HEK293 (cell line): ENCODE measurements at regions not wholly inside any gene's neighbourhood (a gene's known extent, or its start where the extent isn't known, plus 50 kb on each side); places are given as distances from the start of the nearest gene placed in this dataset.

Experiments used
- CTCF ChIA-PET: fragments of 350-600 bp; formaldehyde crosslinking; extraction: SDS; loops from one replicate; lab custom pipeline; 2021; ENCODE audit warnings: antibody characterized with exemption; lab: Yijun Ruan, JAX
- POLR2A ChIA-PET: fragments of 300-600 bp; formaldehyde crosslinking; extraction: SDS; loops from one replicate; lab custom pipeline; 2020; ENCODE audit warnings: antibody characterized with exemption, inconsistent platforms; lab: Yijun Ruan, JAX
- H3K27ac ChIP-seq: fragments of 200-500 bp; sonication (Bioruptor generic); 2 replicates; pipeline ENCODE4 v1.5.1; 2014; ENCODE audit warnings: low read depth, low read length, control low read depth, inconsistent platforms; ENCODE audit errors: extremely low read depth
- H3K36me3 ChIP-seq, 2 experiments: fragments of 200-500 bp in 1 of 2; sonication (Bioruptor generic) in 1 of 2; 1 replicate in 1 of 2; 2 replicates in 1 of 2; pipeline ENCODE4 v1.5.1; 2014 to 2017; ENCODE audit warnings: inconsistent platforms in 2 of 2, low read length in 2 of 2; ENCODE audit not compliant: control insufficient read depth in 2 of 2, insufficient read depth in 1 of 2
- H3K4me1 ChIP-seq: fragments of 200-500 bp; sonication (Bioruptor generic); 2 replicates; pipeline ENCODE4 v1.5.1; 2014; ENCODE audit warnings: mild to moderate bottlenecking, low read length, inconsistent platforms; ENCODE audit not compliant: control insufficient read depth, insufficient read depth
- H3K4me3 ChIP-seq: 2 replicates; pipeline ENCODE4 v1.5.1; 2011; ENCODE audit warnings: low read depth, mild to moderate bottlenecking, control low read depth, low read length, moderate library complexity
- H3K9me3 ChIP-seq: fragments of 200-500 bp; sonication (Bioruptor generic); 2 replicates; pipeline ENCODE4 v1.5.1; 2014; ENCODE audit warnings: low read depth, low read length, inconsistent platforms; ENCODE audit not compliant: control insufficient read depth, insufficient read depth
- ATF2 ChIP-seq: fragments of 450-650 bp; formaldehyde crosslinking; IDR thresholded peaks from 2 replicates; pipeline ENCODE4 v1.5.1; 2016; ENCODE audit warnings: missing biosample characterization, missing genetic modification characterization, low read depth
- WT1 ChIP-seq: fragments of 450-650 bp; formaldehyde crosslinking; IDR thresholded peaks from 2 replicates; pipeline ENCODE4 v1.5.1; 2016; ENCODE audit warnings: missing biosample characterization, missing genetic modification characterization
- ZBTB21 ChIP-seq: fragments of 450-650 bp; formaldehyde crosslinking; IDR thresholded peaks from 2 replicates; pipeline ENCODE4 v1.5.1; 2017; ENCODE audit warnings: missing biosample characterization, missing genetic modification characterization
- ZBTB26 ChIP-seq: fragments of 450-650 bp; formaldehyde crosslinking; optimal IDR thresholded peaks from 2 replicates; pipeline ENCODE3; 2016; ENCODE audit warnings: missing biosample characterization, mild to moderate bottlenecking, missing genetic modification characterization
- ZBTB6 ChIP-seq: fragments of 450-650 bp; formaldehyde crosslinking; IDR thresholded peaks from 2 replicates; pipeline ENCODE4 v1.5.1; 2017; ENCODE audit warnings: missing biosample characterization, missing genetic modification characterization
- ZNF112 ChIP-seq: fragments of 450-650 bp; formaldehyde crosslinking; IDR thresholded peaks from 2 replicates; pipeline ENCODE4 v1.5.0; 2017; ENCODE audit warnings: missing biosample characterization, missing genetic modification characterization
- ZNF138 ChIP-seq: fragments of 450-650 bp; formaldehyde crosslinking; IDR thresholded peaks from 2 replicates; pipeline ENCODE4 v1.5.1; 2016; ENCODE audit warnings: missing biosample characterization, missing genetic modification characterization, borderline replicate concordance
- ZNF184 ChIP-seq: fragments of 450-650 bp; IDR thresholded peaks from 2 replicates; pipeline ENCODE4 v1.5.1; 2018; ENCODE audit warnings: missing biosample characterization, mild to moderate bottlenecking, missing genetic modification characterization
- ZNF239 ChIP-seq: fragments of 450-650 bp; formaldehyde crosslinking; IDR thresholded peaks from 2 replicates; pipeline ENCODE4 v1.5.1; 2016; ENCODE audit warnings: missing biosample characterization, missing genetic modification characterization
- ZNF274 ChIP-seq, 2 experiments: fragments of 200-500 bp in 1 of 2; fragments of 450-650 bp in 1 of 2; sonication (Bioruptor generic) in 1 of 2; formaldehyde crosslinking in 1 of 2; IDR thresholded peaks; 2 replicates each; pipeline versions ENCODE4 v1.5.1 to v1.6.1; 2014 to 2016; ENCODE audit warnings: borderline replicate concordance in 1 of 2, inconsistent platforms in 1 of 2, low read length in 1 of 2, missing biosample characterization in 1 of 2, missing genetic modification characterization in 1 of 2
- ZNF561 ChIP-seq: fragments of 450-650 bp; IDR thresholded peaks from 2 replicates; pipeline ENCODE4 v1.5.1; 2018; ENCODE audit warnings: missing biosample characterization, missing genetic modification characterization, borderline replicate concordance
- ZNF792 ChIP-seq: fragments of 450-650 bp; formaldehyde crosslinking; IDR thresholded peaks from 2 replicates; pipeline ENCODE4 v1.5.1; 2016; ENCODE audit warnings: missing biosample characterization, missing genetic modification characterization
- TF ChIP-seq, protein P1 (sequence below): fragments of 450-650 bp; formaldehyde crosslinking; IDR thresholded peaks from 2 replicates; pipeline ENCODE4 v1.5.1; 2016; ENCODE audit warnings: missing biosample characterization, missing genetic modification characterization
- TF ChIP-seq, protein P2 (sequence below): fragments of 450-650 bp; formaldehyde crosslinking; IDR thresholded peaks from 2 replicates; pipeline ENCODE4 v1.5.1; 2016; ENCODE audit warnings: missing biosample characterization, missing genetic modification characterization
- TF ChIP-seq, protein P3 (sequence below): fragments of 450-650 bp; formaldehyde crosslinking; IDR thresholded peaks from 2 replicates; pipeline ENCODE4 v1.5.1; 2017; ENCODE audit warnings: missing biosample characterization, missing genetic modification characterization
- TF ChIP-seq, protein P4 (sequence below): fragments of 450-650 bp; formaldehyde crosslinking; IDR thresholded peaks from 2 replicates; pipeline ENCODE4 v1.5.1; 2016; ENCODE audit warnings: missing biosample characterization, missing genetic modification characterization

DNA sequence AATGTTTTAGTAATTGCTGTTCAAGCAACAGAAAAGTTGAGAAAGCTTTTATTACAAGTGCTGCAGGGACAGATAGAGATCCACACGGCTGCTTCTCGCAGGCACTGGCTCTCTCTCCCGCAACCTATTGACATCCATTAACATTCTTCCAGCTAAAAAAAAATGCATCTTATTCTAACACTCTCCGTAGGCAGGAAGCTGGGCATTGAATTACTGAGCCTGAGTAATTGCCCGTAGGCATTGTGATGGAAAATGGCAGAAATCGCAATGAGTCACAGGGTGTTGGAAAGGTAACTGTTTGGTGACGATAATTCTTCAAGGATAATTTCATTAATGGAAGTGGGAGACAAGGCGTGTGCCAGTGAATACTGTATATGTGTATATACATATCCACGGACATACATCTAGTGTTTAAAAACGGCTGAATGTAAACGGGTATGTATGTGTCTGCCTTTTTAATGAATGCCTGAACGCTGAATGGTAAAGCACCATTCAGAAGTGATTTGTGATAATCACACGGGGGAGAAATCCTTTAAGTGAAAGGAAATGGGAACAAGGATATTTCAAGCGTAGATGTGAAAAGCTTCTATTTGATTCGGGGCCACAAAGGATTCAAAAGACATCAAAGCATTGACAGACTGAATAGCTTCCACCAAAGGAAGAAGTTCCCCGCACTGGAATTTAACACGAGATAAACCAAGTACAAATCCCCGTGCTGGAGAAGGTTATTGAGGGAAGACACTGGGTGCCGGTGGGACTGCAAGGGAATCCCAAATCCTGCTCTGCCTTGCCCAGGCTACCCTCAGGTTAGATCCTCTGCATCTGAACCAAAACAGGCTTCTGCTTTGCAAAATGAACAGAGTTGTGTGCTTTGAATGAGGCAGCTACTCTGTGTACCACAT is 567.2 kb downstream of the NPHP4 start:
- CTCF ChIA-PET, result no interaction called here
- Histone ChIP-seq H3K27ac (no peak overlapping the region), H3K4me1 (no peaks in the 10 kb centered on the region), H3K36me3 (no peaks in the 10 kb centered on the region)
- POLR2A ChIA-PET, result no interaction called here
- TF ChIP-seq, protein P1, sequence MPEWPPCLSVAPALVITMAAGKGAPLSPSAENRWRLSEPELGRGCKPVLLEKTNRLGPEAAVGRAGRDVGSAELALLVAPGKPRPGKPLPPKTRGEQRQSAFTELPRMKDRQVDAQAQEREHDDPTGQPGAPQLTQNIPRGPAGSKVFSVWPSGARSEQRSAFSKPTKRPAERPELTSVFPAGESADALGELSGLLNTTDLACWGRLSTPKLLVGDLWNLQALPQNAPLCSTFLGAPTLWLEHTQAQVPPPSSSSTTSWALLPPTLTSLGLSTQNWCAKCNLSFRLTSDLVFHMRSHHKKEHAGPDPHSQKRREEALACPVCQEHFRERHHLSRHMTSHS (tag by site-specific recombination), result no peak
- TF ChIP-seq ZBTB26 (tag by site-specific recombination), result no peak
- TF ChIP-seq ZNF112 (tag by site-specific recombination), result no peak
- no peak for TF ChIP-seq ZNF138 (tag by site-specific recombination)
- TF ChIP-seq ZBTB21 (tag by site-specific recombination), result no peak
- TF ChIP-seq ZNF792, result no peak
- TF ChIP-seq, protein P2, sequence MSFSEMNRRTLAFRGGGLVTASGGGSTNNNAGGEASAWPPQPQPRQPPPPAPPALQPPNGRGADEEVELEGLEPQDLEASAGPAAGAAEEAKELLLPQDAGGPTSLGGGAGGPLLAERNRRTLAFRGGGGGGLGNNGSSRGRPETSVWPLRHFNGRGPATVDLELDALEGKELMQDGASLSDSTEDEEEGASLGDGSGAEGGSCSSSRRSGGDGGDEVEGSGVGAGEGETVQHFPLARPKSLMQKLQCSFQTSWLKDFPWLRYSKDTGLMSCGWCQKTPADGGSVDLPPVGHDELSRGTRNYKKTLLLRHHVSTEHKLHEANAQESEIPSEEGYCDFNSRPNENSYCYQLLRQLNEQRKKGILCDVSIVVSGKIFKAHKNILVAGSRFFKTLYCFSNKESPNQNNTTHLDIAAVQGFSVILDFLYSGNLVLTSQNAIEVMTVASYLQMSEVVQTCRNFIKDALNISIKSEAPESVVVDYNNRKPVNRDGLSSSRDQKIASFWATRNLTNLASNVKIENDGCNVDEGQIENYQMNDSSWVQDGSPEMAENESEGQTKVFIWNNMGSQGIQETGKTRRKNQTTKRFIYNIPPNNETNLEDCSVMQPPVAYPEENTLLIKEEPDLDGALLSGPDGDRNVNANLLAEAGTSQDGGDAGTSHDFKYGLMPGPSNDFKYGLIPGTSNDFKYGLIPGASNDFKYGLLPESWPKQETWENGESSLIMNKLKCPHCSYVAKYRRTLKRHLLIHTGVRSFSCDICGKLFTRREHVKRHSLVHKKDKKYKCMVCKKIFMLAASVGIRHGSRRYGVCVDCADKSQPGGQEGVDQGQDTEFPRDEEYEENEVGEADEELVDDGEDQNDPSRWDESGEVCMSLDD (tag by site-specific recombination), result no peak
- TF ChIP-seq, protein P3, sequence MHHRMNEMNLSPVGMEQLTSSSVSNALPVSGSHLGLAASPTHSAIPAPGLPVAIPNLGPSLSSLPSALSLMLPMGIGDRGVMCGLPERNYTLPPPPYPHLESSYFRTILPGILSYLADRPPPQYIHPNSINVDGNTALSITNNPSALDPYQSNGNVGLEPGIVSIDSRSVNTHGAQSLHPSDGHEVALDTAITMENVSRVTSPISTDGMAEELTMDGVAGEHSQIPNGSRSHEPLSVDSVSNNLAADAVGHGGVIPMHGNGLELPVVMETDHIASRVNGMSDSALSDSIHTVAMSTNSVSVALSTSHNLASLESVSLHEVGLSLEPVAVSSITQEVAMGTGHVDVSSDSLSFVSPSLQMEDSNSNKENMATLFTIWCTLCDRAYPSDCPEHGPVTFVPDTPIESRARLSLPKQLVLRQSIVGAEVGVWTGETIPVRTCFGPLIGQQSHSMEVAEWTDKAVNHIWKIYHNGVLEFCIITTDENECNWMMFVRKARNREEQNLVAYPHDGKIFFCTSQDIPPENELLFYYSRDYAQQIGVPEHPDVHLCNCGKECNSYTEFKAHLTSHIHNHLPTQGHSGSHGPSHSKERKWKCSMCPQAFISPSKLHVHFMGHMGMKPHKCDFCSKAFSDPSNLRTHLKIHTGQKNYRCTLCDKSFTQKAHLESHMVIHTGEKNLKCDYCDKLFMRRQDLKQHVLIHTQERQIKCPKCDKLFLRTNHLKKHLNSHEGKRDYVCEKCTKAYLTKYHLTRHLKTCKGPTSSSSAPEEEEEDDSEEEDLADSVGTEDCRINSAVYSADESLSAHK (tag by site-specific recombination), result no peak
- TF ChIP-seq, protein P4, sequence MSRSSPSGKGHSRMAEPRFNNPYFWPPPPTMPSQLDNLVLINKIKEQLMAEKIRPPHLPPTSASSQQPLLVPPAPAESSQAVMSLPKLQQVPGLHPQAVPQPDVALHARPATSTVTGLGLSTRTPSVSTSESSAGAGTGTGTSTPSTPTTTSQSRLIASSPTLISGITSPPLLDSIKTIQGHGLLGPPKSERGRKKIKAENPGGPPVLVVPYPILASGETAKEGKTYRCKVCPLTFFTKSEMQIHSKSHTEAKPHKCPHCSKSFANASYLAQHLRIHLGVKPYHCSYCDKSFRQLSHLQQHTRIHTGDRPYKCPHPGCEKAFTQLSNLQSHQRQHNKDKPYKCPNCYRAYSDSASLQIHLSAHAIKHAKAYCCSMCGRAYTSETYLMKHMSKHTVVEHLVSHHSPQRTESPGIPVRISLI (tag by site-specific recombination), result no peak
- no peak for TF ChIP-seq ATF2
- no peak for TF ChIP-seq ZNF274 (IDR thresholded peaks at IDR 0.05; ENCODE audit: low read length)
- no peak for TF ChIP-seq ZNF274 (tag by site-specific recombination; IDR thresholded peaks at IDR 0.05; ENCODE audit: borderline replicate concordance)
- TF ChIP-seq ZNF184 (tag by site-specific recombination), result no peak
- no peak for TF ChIP-seq ZNF561
- TF ChIP-seq WT1 (tag by site-specific recombination), result no peak
- TF ChIP-seq ZNF239 (tag by site-specific recombination), result no peak
- no peak for TF ChIP-seq ZBTB6 (tag by site-specific recombination)
- TF ChIP-seq, all 188 proteins: peak for 0
- Histone ChIP-seq H3K9me3 (no peaks in the 10 kb centered on the region), H3K4me3 (no peak overlapping the region)
